Neural cell (in vitro differentiated cells): ENCODE measurements at regions not wholly inside any gene's neighbourhood (a gene's known extent, or its start where the extent isn't known, plus 50 kb on each side); places are given as distances from the start of the nearest gene placed in this dataset.

Experiments used
- EP300 ChIP-seq: fragments of 450-650 bp; conservative IDR thresholded peaks from 2 replicates; pipeline ENCODE4 v1.6.1; 2014; ENCODE audit warnings: antibody characterized with exemption, mild to moderate bottlenecking, moderate library complexity; ENCODE audit not compliant: poor library complexity, severe bottlenecking
- EZH2 ChIP-seq: fragments of 200-600, 300-800 bp; shearing (Covaris generic), sonication (generic); IDR thresholded peaks from 2 replicates; pipeline ENCODE4 v1.6.1; 2014; ENCODE audit warnings: antibody characterized with exemption, low read length, borderline replicate concordance, mild to moderate bottlenecking; ENCODE audit not compliant: insufficient read depth, poor library complexity, severe bottlenecking
- MXI1 ChIP-seq: fragments of 450-650 bp; conservative IDR thresholded peaks from 2 replicates; pipeline ENCODE4 v1.6.1; 2014; ENCODE audit warnings: antibody characterized with exemption, mild to moderate bottlenecking; ENCODE audit not compliant: poor library complexity, severe bottlenecking
- POLR2AphosphoS5 ChIP-seq: IDR thresholded peaks from 2 replicates; pipeline ENCODE4 v1.6.1; 2012
- RAD21 ChIP-seq: fragments of 450-650 bp; conservative IDR thresholded peaks from 2 replicates; pipeline ENCODE4 v1.6.1; 2014; ENCODE audit warnings: antibody characterized with exemption, mild to moderate bottlenecking, moderate library complexity
- SMC3 ChIP-seq: fragments of 450-650 bp; conservative IDR thresholded peaks from 2 replicates; pipeline ENCODE4 v1.6.1; 2014; ENCODE audit warnings: antibody characterized with exemption, mild to moderate bottlenecking, moderate library complexity; ENCODE audit not compliant: poor library complexity
- TAF1 ChIP-seq: IDR thresholded peaks from 2 replicates; pipeline ENCODE4 v1.6.1; 2012; ENCODE audit warnings: low read depth
- TF ChIP-seq, protein P1 (sequence below): fragments of 450-650 bp; IDR thresholded peaks from 2 replicates; pipeline ENCODE4 v1.5.1; 2014; ENCODE audit warnings: antibody characterized with exemption, mild to moderate bottlenecking, moderate library complexity; ENCODE audit not compliant: poor library complexity, severe bottlenecking
- TF ChIP-seq, protein P2 (sequence below): IDR thresholded peaks from 2 replicates; pipeline ENCODE4 v1.6.1; 2012; ENCODE audit warnings: borderline replicate concordance

DNA sequence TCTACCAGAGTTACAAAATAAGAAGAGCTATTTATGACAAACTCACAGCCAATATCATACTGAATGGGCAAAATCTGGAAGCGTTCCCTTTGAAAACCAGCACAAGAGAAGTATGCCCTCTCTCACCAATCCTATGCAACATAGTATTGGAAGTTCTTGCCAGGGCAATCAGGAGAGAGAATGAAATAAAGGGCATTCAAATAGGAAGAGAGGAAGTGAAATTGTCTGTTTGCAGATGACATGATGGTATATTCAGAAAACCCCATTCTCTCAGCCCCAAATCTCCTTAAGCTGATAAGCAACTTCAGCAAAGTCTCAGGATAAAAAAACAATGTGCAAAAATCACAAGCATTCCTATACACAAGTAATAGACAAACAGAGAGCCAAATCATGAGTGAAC is 1169.5 kb downstream of the AMY1C start:
- TF ChIP-seq, protein P1, sequence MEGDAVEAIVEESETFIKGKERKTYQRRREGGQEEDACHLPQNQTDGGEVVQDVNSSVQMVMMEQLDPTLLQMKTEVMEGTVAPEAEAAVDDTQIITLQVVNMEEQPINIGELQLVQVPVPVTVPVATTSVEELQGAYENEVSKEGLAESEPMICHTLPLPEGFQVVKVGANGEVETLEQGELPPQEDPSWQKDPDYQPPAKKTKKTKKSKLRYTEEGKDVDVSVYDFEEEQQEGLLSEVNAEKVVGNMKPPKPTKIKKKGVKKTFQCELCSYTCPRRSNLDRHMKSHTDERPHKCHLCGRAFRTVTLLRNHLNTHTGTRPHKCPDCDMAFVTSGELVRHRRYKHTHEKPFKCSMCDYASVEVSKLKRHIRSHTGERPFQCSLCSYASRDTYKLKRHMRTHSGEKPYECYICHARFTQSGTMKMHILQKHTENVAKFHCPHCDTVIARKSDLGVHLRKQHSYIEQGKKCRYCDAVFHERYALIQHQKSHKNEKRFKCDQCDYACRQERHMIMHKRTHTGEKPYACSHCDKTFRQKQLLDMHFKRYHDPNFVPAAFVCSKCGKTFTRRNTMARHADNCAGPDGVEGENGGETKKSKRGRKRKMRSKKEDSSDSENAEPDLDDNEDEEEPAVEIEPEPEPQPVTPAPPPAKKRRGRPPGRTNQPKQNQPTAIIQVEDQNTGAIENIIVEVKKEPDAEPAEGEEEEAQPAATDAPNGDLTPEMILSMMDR: no peak
- TF ChIP-seq SMC3 (no peak), EP300 (no peak), EZH2 (no peak), POLR2AphosphoS5 (no peak), MXI1 (no peak), RAD21 (no peak), TAF1 (no peak)
- TF ChIP-seq, protein P2, sequence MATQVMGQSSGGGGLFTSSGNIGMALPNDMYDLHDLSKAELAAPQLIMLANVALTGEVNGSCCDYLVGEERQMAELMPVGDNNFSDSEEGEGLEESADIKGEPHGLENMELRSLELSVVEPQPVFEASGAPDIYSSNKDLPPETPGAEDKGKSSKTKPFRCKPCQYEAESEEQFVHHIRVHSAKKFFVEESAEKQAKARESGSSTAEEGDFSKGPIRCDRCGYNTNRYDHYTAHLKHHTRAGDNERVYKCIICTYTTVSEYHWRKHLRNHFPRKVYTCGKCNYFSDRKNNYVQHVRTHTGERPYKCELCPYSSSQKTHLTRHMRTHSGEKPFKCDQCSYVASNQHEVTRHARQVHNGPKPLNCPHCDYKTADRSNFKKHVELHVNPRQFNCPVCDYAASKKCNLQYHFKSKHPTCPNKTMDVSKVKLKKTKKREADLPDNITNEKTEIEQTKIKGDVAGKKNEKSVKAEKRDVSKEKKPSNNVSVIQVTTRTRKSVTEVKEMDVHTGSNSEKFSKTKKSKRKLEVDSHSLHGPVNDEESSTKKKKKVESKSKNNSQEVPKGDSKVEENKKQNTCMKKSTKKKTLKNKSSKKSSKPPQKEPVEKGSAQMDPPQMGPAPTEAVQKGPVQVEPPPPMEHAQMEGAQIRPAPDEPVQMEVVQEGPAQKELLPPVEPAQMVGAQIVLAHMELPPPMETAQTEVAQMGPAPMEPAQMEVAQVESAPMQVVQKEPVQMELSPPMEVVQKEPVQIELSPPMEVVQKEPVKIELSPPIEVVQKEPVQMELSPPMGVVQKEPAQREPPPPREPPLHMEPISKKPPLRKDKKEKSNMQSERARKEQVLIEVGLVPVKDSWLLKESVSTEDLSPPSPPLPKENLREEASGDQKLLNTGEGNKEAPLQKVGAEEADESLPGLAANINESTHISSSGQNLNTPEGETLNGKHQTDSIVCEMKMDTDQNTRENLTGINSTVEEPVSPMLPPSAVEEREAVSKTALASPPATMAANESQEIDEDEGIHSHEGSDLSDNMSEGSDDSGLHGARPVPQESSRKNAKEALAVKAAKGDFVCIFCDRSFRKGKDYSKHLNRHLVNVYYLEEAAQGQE: no peak
